ENCODE measurements at regions not wholly inside any gene's neighbourhood (a gene's known extent, or its start where the extent isn't known, plus 50 kb on each side); places are given as distances from the start of the nearest gene placed in this dataset.

- Histone ChIP-seq H3K4me3 (ENCODE audit: low read depth, low read length) (no peak overlapping the region), H3K36me3 (replicated peaks) (no peaks in the 10 kb centered on the region), H3K27ac (no peak overlapping the region), H3K27me3 (replicated peaks) (no peaks in the 10 kb centered on the region)
- no peak for DNase-seq
- in situ Hi-C loops (cut with HindIII; ENCODE audit: low pct_ligation_motif_present, low sequenced_read_pairs), result no loop called here
- TF ChIP-seq CTCF (IDR thresholded peaks at IDR 0.05; ENCODE audit: low read depth, low read length, missing control alignments), result no peak
Observed at GRCh38 chrX:69238114-69238886, 73.0 kb upstream of the PJA1 start.

GRCh38 chrX:69237236-69237635 lies 72.0 kb upstream of the PJA1 start:
- in situ Hi-C loops (cut with HindIII; ENCODE audit: low pct_ligation_motif_present, low sequenced_read_pairs), result no loop called here
- Histone ChIP-seq H3K36me3 (replicated peaks) (no peaks in the 10 kb centered on the region), H3K27me3 (replicated peaks) (no peaks in the 10 kb centered on the region), H3K4me3 (ENCODE audit: low read depth, low read length) (no peak overlapping the region), H3K27ac (no peak overlapping the region)
- no peak for TF ChIP-seq CTCF (IDR thresholded peaks at IDR 0.05; ENCODE audit: low read depth, low read length, missing control alignments)
- no peak for DNase-seq

- Histone ChIP-seq H3K36me3 (replicated peaks) (no peaks in the 10 kb centered on the region), H3K27ac (no peak overlapping the region), H3K27me3 (replicated peaks) (no peaks in the 10 kb centered on the region), H3K4me3 (ENCODE audit: low read depth, low read length) (no peak overlapping the region)
- no peak for DNase-seq
- TF ChIP-seq CTCF (IDR thresholded peaks at IDR 0.05; ENCODE audit: low read depth, low read length, missing control alignments), result no peak
- in situ Hi-C loops (cut with HindIII; ENCODE audit: low pct_ligation_motif_present, low sequenced_read_pairs), result no loop called here
Observed at GRCh38 chrX:69236641-69237040, 71.4 kb upstream of the PJA1 start.

- no peak overlapping the region for H3K4me3 ChIP-seq (ENCODE audit: low read depth, low read length)
- no peaks in the 10 kb centered on the region for H3K36me3 ChIP-seq (replicated peaks)
- no peak for TF ChIP-seq CTCF (IDR thresholded peaks at IDR 0.05; ENCODE audit: low read depth, low read length, missing control alignments)
- DNase-seq, result no peak
- in situ Hi-C loops (cut with HindIII; ENCODE audit: low pct_ligation_motif_present, low sequenced_read_pairs), result no loop called here
- no peak overlapping the region for H3K27ac ChIP-seq
- H3K27me3 ChIP-seq (replicated peaks), result no peaks in the 10 kb centered on the region
Observed at GRCh38 chrX:69234624-69235023, 69.4 kb upstream of the PJA1 start.

- in situ Hi-C loops (cut with HindIII; ENCODE audit: low pct_ligation_motif_present, low sequenced_read_pairs), result no loop called here
- H3K27me3 ChIP-seq (replicated peaks), result no peaks in the 10 kb centered on the region
- no peaks in the 10 kb centered on the region for H3K36me3 ChIP-seq (replicated peaks)
- no peak for TF ChIP-seq CTCF (IDR thresholded peaks at IDR 0.05; ENCODE audit: low read depth, low read length, missing control alignments)
- no peak for DNase-seq
- H3K4me3 ChIP-seq (ENCODE audit: low read depth, low read length), result no peak overlapping the region
- no peak overlapping the region for H3K27ac ChIP-seq
Observed at GRCh38 chrX:69232945-69233344, 67.7 kb upstream of the PJA1 start.

GRCh38 chrX:69231903-69232302 lies 66.7 kb upstream of the PJA1 start:
- TF ChIP-seq CTCF (IDR thresholded peaks at IDR 0.05; ENCODE audit: low read depth, low read length, missing control alignments), result no peak
- H3K4me3 ChIP-seq (ENCODE audit: low read depth, low read length), result no peak overlapping the region
- H3K36me3 ChIP-seq (replicated peaks), result no peaks in the 10 kb centered on the region
- in situ Hi-C loops (cut with HindIII; ENCODE audit: low pct_ligation_motif_present, low sequenced_read_pairs), result no loop called here
- no peak overlapping the region for H3K27ac ChIP-seq
- DNase-seq, result peak; percentile 1
- H3K27me3 ChIP-seq (replicated peaks), result no peaks in the 10 kb centered on the region
